GM21390 (cell line): ENCODE measurements at regions not wholly inside any gene's neighbourhood (a gene's known extent, or its start where the extent isn't known, plus 50 kb on each side); places are given as distances from the start of the nearest gene placed in this dataset.

ENCODE experiments used
- ATAC-seq: cut with Tn5 transposase; IDR thresholded peaks from one replicate; pipeline ENCODE4 v1.9.1; 2021; ENCODE audit not compliant: unreplicated experiment

GRCh38 chr5:2610986-2611385, 140.5 kb downstream of the IRX2 start:
- ATAC-seq, result no peak

- ATAC-seq, result no peak
These were observed 143.1 kb downstream of the IRX2 start for GRCh38 chr5:2608391-2608790.

GRCh38 chr5:2607598-2607997, 143.9 kb downstream of the IRX2 start:
- ATAC-seq, result no peak

DNA sequence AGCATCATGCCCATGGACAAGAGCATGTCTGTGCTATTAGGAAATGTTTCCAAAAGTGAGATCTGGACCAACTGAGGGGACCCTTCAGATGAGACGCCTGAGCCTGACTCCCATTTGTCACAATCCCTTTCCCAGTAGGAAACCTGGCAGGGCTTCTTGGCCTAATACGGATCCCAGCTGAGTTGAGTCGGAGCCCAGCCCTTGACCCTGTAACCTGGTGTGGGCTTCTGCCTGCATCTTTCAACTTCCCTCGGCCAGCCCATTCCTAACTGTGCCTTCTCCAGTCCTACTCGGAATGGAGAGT, 148.3 kb downstream of the IRX2 start:
- no peak for ATAC-seq

DNA sequence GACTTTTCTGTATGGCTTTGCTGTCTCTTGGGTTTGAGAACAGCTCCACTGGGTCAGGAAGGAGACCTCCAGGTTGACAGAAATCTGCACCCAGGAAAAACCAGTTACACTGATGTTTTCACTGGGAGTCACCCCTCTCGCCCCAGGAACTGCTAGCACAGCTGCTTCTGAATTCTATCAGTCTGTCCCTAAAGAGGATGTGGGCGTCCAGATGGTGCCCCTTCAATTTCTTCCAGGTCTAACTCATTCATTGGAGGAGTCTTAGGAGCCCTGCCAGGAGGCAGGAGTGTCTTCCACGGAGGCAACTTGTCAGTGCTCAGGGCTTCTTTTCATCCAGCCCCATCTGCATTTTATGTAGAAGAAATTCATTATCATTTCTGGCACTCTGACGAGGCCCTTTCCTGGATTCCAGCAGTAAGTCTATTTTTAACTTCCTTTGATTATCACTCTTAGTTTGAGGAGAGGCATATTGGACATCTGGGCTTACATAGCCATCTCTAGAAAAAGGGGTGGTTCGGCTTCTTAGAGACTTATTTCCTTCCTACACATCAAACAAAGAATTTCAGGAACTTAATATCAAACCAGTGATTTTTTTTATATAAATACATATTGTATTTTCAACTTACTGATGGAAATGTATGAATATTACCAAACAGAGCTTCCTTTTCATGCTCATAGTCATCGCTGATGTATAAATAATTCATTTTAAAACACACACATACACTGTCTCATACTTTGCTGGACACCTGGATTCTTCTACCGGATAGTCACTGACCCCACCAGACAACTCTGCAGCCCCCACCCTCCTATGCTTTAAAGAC, 148.8 kb downstream of the IRX2 start:
- no peak for ATAC-seq

- no peak for ATAC-seq
These were observed 153.0 kb downstream of the IRX2 start for GRCh38 chr5:2598503-2598902.

DNA sequence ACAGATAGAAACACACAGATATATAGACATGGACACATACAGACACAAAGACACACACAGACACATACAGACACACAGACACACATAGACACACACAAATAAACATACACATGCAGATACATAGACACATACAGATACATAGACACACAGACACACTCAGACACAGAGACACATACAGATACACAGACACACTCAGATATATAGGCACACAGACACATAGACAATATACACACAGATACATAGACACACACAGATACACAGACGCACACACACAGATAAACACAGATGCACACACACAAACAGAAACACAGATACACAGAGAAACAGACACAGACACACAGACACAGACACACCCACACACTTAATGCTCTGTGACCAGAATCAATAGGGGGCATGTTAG, 156.8 kb downstream of the IRX2 start:
- no peak for ATAC-seq

- no peak for ATAC-seq
These were observed 158.7 kb downstream of the IRX2 start for GRCh38 chr5:2592766-2593165.

DNA sequence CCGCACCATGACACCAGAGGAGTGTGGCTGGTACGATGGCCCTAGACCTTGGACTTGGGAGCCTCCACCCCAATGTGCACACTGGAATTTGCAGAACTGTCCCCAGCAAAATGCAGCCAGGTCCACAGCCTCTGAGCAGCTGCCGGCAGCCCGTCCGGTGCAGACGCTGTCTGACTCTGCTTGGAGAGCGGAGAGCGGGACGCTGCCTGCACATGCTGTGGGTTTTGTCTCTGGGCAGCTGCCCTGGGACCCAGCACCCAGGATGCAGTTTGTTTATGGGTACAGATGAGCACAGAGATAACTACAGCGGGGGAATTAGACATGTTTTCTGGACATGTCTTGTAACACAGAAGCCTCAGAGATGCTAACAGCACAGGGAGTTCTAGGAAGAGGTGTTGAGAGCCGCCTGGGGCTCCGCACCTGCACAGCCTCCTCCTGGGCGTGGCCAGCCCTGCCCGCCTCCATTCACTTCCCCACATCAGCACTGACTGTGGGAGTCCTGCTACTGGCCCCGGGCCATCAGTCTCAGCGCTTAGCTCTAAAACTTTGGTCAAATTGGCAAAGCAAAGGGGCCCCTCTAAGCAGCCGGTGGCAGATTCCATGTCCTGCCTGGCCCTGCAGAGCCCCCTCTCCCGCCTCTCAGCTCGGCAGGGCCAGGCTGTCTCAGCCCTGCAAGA, 159.6 kb downstream of the IRX2 start:
- ATAC-seq, result no peak

GRCh38 chr5:2588850-2589501, 162.5 kb downstream of the IRX2 start:
- no peak for ATAC-seq

DNA sequence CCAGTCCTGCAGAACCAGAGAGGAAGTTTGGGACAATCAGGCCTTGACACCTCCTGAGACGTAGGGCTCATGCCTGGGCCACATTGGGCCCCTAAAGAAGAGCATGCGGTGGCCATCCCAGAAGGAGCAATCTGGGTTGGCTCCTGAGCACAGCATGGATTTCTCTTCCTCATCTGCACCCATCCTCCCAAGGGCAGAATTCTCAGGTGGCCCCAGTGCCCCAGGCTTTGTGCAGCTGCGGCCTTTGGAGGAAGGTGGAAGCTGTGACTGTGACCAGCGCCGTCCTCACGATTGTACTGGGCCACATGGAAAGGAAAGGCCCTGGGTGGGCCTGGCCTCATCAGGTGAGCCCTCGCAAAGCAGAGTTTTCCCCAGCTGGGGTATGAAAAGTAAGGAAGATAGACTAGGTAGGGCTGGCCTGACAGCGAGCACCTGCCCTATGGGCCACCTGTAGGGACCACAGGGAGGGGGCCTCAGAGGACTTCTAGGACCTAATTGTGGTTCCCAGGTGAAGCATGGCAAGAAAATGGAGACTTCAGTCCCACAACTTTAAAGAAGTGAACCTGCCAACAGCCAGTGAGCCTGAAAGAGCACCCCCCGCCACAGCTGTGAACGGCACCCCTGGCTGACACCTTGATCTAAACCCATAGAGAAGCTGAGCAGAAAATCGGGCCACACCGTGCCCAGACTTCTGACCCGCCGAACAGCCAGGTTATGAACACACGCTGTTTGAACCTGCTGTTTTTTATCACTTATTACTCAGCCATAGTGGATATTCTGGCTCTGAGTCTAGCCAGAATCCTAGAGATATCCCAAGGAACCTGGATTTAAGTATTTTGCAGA, 164.1 kb downstream of the IRX2 start:
- no peak for ATAC-seq

DNA sequence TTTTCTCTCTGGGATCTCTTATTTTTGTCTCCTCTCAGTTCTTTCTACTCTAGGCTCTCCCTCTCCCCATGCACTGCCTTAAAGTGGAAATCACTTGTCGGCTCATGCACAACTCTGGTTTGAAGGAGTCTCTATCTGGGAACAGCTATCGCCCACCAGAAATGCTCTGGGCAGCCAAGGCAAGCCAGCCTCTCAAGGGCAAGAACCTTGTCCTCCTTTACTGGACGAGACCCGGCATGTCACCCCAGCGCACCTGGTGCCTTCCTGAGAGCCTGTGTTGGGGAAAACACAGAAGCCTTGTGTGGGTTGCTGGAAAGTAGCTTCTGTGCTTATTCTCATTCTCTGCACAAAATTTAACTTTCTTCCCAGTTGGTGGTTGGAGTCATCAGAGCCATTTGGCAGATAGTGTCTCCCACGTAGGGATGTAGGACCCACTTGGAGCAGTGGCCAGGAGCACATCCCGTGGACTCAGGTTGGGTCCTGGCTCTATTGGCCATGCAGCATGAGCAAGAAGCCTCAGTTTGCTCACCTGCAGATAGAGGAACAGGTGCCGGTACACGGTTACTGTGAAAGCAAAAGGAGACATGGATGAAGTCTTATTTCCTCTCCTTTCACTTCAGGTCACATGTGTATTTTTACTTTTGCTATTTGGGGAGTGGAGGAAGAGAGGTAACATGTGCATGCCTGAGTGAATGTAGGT, 165.3 kb downstream of the IRX2 start:
- no peak for ATAC-seq

DNA sequence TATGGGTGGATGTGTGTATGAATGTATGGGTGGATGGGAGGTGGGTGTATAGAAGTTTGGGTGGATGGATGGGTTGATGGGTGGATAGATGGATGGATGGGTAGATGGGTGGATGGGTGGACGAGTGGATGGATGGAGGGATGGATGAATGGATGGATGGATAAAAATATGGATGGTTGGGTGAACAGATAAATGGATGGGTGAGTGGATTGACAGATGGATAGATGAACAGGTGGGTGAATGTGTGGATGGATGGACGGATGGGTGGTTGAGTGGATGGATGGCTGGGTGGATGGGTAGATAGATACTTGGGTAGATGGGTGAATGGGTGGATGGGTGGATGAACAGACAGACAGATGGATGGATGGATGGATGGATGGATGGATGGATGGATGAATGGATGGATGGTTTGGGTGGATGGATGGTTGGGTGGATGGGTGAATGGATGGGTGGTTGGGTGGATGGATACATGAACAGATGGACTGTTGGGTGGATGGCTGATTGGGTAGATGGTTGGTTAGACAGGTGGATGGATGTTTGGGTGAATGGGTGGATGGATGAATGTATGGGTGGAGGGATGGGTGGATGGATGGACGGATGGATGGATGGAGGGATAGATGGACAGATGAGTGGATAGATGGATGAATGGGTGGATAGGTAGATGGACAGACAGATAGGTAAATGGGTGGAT, 166.8 kb downstream of the IRX2 start:
- no peak for ATAC-seq

GRCh38 chr5:2582507-2582906, 169.0 kb downstream of the IRX2 start:
- no peak for ATAC-seq

DNA sequence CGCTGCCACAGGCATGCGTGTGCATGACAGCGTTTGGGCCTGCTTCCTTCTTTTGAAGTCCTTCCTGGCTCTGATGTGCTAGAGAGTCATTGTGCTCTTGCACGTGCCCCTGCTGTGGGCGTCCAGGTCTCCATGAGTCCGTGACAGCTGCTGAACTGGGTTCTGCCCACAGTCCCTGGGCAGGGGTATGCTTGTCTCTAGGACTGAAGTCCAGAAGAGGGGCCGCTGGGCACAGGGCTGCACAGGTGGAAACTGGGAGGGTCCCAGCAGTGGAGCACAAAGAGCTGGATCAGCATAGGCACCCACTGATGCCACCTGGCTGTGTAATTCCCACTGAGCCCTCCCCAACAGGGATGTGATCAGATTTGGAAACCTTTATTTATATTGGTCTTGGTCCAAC, 169.4 kb downstream of the IRX2 start:
- no peak for ATAC-seq

DNA sequence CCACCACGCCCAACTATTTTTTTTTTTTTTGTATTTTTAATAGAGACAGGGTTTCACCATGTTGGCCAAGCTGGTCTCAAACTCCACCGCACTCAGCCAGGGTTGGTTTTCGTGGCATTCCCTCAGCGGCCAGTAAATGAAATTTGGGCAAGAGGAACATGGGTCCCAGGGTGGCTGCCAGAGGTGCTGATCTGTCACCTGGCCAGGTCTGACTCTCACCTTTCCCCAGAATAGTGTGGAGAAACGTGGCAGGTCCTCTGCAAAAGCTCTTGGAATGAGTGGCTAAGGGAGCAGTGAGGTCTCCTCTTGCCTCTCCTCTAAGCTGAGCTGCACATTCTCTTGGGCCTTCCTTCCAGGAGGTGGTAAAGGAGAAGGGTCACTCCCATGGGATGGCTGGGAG, 170.1 kb downstream of the IRX2 start:
- ATAC-seq, result no peak

- no peak for ATAC-seq
These were observed 172.4 kb downstream of the IRX2 start for GRCh38 chr5:2579126-2579525.

DNA sequence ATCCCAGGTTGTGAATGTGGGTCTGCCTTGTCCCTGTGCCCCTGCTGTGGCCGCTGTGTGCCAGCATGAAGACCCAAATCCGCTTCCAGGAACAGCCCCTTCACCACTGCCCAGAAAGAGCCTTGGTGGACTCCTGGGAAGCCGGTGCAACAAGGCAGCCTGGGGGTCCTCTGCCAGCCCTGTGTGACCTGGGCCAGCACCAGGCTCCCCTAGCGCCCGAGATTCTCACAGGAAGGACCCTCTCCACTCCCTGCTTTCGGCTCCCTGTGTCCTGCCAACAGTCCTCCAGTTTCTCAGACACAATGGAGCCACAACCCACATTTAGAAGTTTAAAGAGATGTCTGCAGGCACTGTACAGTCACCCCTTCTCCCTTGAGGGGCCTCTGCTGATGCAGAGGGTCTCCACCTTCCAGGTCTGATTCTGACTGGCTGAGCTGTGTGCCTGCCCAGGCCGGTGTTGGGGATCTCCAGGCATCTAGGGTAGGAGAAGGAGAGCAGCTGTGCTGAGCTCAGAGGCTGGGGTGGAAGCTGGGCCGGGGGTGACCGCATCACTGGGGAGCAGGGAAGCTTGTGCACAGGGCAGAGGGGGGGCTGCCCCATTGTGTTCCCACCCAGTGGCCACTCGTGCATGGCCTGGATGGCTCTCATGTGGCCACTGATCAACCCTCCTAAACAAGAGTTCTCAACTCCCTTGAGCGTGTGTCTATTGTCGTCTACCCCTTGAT, 174.0 kb downstream of the IRX2 start:
- no peak for ATAC-seq

GRCh38 chr5:2576823-2577222, 174.7 kb downstream of the IRX2 start:
- no peak for ATAC-seq

GRCh38 chr5:2575871-2576270, 175.6 kb downstream of the IRX2 start:
- no peak for ATAC-seq
